RKO (cell line): ENCODE measurements at regions not wholly inside any gene's neighbourhood (a gene's known extent, or its start where the extent isn't known, plus 50 kb on each side); places are given as distances from the start of the nearest gene placed in this dataset.
A peak's percentile ranks its signal among the peaks of the same experiment; 100 is the strongest.
"Not testable (repeated sequence)": the region's sequence is repeated elsewhere in the genome, so short reads cannot be mapped to it uniquely, and the experiment has no call there.

Experiments
- DNase-seq: peaks from one replicate; pipeline ENCODE4 v3.0.0-alpha.2; 2016; ENCODE audit warnings: low spot score

- peak; percentile 51 for DNase-seq
Observed at GRCh38 chr12:68425998-68426397, 93.8 kb upstream of the MDM1 start.

DNA sequence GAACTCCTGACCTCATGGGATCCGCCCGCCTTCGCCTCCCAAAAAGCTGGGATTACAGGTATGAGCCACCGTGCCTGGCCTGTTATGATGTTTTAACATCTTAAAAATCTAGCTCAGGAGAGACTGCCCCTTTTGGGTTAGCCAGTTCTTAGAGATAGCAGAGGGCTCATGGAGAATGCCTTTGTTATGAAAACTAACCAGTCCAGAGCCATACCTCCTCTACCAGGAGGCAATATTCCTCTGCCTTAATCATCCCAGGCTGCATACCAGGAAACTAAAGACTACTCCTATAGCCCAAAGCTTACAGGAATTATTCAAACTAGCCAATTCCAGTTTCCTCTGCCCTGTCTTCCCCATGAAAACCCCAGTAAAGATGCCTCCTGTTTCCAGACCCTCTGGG, 96.0 kb upstream of the MDM1 start:
- no peak for DNase-seq

DNA sequence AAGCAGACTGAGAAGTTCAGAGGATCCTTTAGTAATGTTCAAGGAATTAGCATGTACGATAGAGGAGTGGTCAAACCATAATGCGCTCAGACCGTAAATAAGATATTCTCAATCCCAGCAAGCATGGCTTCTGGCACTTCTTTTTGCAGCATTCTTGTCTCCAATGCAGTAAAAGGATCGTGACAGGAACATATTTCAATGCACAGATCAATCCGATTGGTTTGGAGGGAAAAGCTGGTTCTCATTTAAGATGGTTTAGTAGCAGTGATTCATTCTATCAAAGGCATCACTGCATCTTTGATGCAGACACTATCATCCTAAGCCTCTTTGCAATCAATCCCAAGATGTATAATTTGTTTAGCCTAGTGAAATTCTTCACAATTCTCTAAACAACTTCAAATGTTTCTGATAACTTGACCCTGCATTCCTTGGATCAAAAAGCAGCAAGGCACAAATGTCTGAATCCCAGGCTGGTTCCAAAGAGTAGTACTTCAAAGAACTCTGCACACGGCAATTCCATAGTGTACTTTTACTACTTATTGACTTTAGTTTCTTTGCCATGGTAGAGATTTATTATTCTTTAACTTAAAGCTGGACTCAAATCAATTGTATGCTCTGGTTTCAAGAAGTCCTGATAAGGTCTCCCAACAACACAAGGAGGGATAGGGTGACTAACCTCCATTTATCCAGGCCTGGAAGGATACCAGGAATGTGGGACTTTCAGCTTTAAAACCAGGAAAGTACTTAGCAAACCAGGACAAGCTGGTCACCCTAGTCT, 96.8 kb upstream of the MDM1 start:
- no peak for DNase-seq

DNA sequence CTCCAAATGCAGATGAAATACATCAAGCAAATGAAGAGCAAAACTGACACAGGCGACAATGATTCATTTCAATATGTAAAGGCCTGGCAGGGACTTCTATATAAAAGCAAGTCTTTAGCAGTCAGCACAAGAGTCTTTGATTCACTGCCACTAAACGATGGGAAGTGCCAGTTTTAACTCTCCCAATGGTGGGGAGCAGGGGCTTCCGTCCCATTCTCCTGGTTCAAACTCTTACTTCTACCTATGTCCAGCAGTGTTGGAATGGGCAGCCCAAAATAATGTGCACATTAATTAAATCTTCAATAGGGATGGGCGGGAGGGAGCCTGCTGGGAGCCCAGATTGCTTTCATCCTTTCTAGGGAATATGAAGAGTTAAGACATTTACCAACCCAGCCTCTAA, 97.5 kb upstream of the MDM1 start:
- no peak for DNase-seq

DNA sequence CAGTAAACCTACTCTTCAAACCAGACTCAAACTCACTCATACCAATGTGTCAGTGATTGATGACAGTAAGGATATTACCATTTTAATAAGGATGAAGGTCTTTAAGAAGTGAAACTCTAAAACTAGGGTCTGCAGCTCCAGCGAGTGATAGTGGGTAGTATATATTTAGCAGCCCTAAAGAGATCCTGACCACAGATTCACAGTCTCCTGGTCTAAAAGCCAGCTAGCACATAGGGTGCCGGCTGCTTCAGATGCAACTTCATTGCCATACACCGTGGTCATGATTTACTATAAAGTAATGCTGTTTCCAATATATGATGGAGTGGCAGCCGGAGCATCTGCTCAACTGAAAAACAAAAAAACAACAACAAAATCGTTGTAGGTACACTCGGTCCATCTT, 99.6 kb upstream of the MDM1 start:
- no peak for DNase-seq

DNA sequence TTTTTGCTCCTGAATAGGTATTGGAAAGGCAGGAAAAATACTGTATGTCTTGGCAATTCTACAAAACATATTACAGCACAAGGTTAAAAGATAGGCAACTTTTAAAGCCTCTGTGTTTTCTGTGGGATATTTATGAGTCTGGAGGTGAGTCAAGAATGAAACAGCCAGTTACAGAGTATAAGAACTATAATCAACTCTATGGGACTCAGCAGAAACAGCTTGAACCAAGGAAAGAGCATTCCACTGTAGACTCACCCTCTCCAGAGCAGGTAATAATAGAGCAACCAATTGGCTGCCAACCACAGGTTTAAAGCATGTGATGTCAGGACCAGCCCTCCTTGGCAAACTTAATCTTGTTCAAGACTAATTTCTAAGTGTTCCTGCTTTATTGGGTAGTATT, 100.5 kb upstream of the MDM1 start:
- no peak for DNase-seq

- DNase-seq, result no peak
Observed at GRCh38 chr12:68434391-68435298, 102.5 kb upstream of the MDM1 start.

GRCh38 chr12:68435299-68435637, 103.1 kb upstream of the MDM1 start:
- no peak for DNase-seq

DNA sequence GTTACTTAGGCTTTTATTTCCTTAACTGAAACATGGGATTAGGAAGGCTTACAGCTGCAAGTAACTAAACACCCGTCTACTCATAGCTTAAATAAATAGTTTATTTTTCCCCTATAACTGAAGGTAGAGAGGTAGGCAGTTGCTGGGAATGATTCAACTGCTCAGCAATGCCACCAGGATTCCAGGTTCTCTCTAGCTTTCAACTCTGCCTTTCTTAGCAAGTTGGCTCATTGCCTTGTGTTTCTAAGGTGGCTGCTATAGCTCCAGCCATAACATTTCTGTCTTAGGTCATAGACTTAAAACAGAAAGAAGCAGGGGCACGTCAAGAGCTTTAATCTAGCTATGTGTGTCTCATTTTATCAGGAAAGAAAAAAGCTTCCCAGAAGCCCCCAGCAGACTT, 103.7 kb upstream of the MDM1 start:
- no peak for DNase-seq

- DNase-seq, result no peak
Observed at GRCh38 chr12:68438601-68439000, 106.4 kb upstream of the MDM1 start.

GRCh38 chr12:68439368-68440045, 107.3 kb upstream of the MDM1 start:
- DNase-seq, result no peak

- DNase-seq, result no peak
Observed at GRCh38 chr12:68440068-68440581, 108.0 kb upstream of the MDM1 start.

DNA sequence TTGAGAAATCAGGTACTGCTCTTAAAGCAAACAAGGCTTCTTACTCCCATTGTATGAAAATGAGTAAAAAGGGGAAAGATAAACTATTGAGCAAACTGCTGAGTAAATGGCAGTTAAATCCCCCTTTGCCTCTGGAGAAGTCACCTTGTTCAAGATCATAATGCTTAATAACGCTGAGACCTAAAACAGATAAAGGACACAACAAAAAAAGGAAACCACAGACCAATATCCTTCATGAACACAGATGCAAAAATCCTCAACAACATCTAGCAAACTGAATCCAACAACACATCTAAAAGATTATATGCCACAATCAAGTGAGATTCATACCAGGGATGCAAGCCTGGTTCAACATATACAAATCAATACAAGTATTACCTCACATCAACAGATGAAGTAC, 109.0 kb upstream of the MDM1 start:
- no peak for DNase-seq

GRCh38 chr12:68442353-68442972, 110.3 kb upstream of the MDM1 start:
- DNase-seq, result not testable (repeated sequence)

DNA sequence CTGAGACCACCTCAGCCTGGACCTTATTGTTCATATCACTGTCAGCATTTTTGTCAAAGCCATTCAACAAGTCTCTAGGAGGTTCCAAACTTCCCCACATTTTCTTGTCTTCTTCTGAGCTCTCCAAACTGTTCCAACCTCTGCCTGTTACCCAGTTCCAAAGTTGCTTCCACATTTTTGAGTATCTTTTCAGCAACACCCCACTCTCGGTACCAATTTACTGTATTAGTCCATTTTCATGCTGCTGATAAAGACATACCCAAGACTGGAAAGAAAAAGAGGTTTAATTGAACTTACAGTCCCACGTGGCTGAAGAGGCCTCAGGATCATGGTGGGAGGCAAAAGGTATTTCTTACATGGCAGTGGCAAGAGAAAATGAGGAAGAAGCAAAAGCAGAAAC, 111.5 kb upstream of the MDM1 start:
- not testable (repeated sequence) for DNase-seq

GRCh38 chr12:68445824-68446223, 113.7 kb upstream of the MDM1 start:
- DNase-seq, result no peak

GRCh38 chr12:68446384-68446783, 114.2 kb upstream of the MDM1 start:
- no peak for DNase-seq

- no peak for DNase-seq
Observed at GRCh38 chr12:68446901-68447796, 115.0 kb upstream of the MDM1 start.

DNA sequence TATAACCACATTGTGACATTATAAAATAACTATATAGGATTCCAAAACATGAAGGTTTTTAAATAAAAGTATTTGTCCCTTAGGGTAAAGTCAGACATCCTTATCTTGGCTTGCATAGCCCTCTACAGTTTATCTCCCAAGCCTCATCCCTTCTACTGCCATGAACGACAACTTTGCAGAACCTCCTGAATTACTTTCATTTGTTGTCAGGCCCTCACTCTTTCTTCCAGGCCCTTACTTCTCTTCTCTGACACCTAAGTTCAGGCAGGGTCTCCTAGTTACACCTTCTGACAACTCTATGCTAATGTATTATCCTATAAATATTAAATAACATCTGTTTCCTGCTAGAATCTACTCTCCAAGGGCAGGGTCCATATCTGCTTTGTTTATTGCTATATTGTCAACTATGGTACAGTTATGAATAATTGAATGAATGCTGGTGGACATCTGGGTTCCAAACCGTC, 115.7 kb upstream of the MDM1 start:
- no peak for DNase-seq

- DNase-seq, result no peak
Observed at GRCh38 chr12:68449196-68449595, 117.0 kb upstream of the MDM1 start.

GRCh38 chr12:68450947-68451260, 118.7 kb upstream of the MDM1 start:
- DNase-seq, result no peak
